GM23248 (cell line): ENCODE measurements at regions not wholly inside any gene's neighbourhood (a gene's known extent, or its start where the extent isn't known, plus 50 kb on each side); places are given as distances from the start of the nearest gene placed in this dataset.

Experiments used
- EZH2 ChIP-seq: fragments of 200-600 bp; sonication (generic); IDR thresholded peaks from 2 replicates; pipeline ENCODE4 v1.6.1; 2018; ENCODE audit warnings: antibody characterized with exemption, mild to moderate bottlenecking; ENCODE audit not compliant: insufficient read depth, poor library complexity, severe bottlenecking
- EZH2phosphoT487 ChIP-seq: fragments of 200-600 bp; sonication (generic); IDR thresholded peaks from 2 replicates; pipeline ENCODE4 v1.6.1; 2018; ENCODE audit warnings: antibody characterized with exemption, moderate library complexity, mild to moderate bottlenecking, low read depth; ENCODE audit not compliant: insufficient read depth

DNA sequence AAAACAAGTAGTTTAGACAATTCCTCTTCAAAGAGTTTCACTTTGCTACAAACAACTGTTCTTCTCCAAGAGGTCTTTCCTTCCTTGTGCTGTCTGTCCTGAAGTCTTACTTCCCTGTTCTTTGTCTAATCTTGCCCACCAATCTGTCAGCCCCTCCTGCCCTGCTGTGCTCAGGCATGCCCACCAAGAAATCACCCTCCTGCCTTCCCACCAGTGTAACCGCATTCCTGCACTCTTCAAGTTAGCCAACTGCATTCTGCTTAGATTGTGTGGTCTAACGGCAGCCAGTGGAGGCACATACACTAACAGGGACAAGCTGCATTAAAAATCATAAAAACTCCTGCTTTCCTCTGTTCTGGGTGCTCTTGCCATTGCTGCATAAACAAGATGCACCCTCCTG, 215.9 kb upstream of the RBMY1B start:
- TF ChIP-seq EZH2phosphoT487: no peak
- no peak for TF ChIP-seq EZH2
